GM23338 (cell line): ENCODE measurements at regions not wholly inside any gene's neighbourhood (a gene's known extent, or its start where the extent isn't known, plus 50 kb on each side); places are given as distances from the start of the nearest gene placed in this dataset.

Experiments
- ATAC-seq: fragments of 200-7000 bp; cut with Tn5 transposase; 3 replicates; pipeline ENCODE4 v1.9.1; 2020
- DNase-seq: peaks from one replicate; pipeline ENCODE4 v3.0.0-alpha.2; 2015; ENCODE audit warnings: low spot score
- H2AFZ ChIP-seq: fragments of 200-600 bp; sonication (generic); 2 replicates; pipeline ENCODE4 v1.8.0; 2016; ENCODE audit warnings: antibody characterized with exemption, mild to moderate bottlenecking, moderate library complexity
- H3F3A ChIP-seq: fragments of 200-600 bp; sonication (generic); replicated peaks from 2 replicates; pipeline ENCODE4 v1.8.0; 2017; ENCODE audit warnings: antibody characterized with exemption, mixed run types, low read depth
- H3K27ac ChIP-seq: fragments of 200-600 bp; sonication (generic); 2 replicates; pipeline ENCODE4 v1.6.1; 2016; ENCODE audit warnings: low read depth
- H3K27me3 ChIP-seq: fragments of 200-600 bp; sonication (generic); 2 replicates; pipeline ENCODE4 v1.8.0; 2016; ENCODE audit warnings: mild to moderate bottlenecking, mixed run types, moderate library complexity; ENCODE audit not compliant: insufficient read depth
- H3K36me3 ChIP-seq: fragments of 200-600 bp; sonication (generic); 2 replicates; pipeline ENCODE4 v1.8.0; 2016; ENCODE audit warnings: mild to moderate bottlenecking; ENCODE audit not compliant: insufficient read depth
- H3K4me1 ChIP-seq: fragments of 200-600 bp; sonication (generic); 2 replicates; pipeline ENCODE4 v1.8.0; 2016; ENCODE audit warnings: mild to moderate bottlenecking, moderate library complexity; ENCODE audit not compliant: insufficient read depth
- H3K4me2 ChIP-seq: fragments of 200-600 bp; sonication (generic); 2 replicates; pipeline ENCODE4 v1.7.1; 2017; ENCODE audit warnings: mixed run types
- H3K4me3 ChIP-seq: fragments of 200-600 bp; sonication (generic); 2 replicates; pipeline ENCODE4 v1.6.1; 2016; ENCODE audit warnings: mixed run types
- H3K79me2 ChIP-seq: fragments of 200-600 bp; sonication (generic); replicated peaks from 2 replicates; pipeline ENCODE4 v1.8.0; 2017; ENCODE audit warnings: mild to moderate bottlenecking; ENCODE audit not compliant: insufficient read depth
- H3K9me2 ChIP-seq: fragments of 200-600 bp; sonication (generic); 2 replicates; pipeline ENCODE4 v1.8.0; 2017; ENCODE audit not compliant: insufficient read depth
- H4K20me1 ChIP-seq: fragments of 200-600 bp; sonication (generic); replicated peaks from 2 replicates; pipeline ENCODE4 v1.8.0; 2017; ENCODE audit warnings: mild to moderate bottlenecking; ENCODE audit not compliant: insufficient read depth
- H3K27ac Mint-ChIP-seq: 2 replicates; pipeline ENCODE4 v1.8.0; 2020; ENCODE audit warnings: inconsistent platforms, mild to moderate bottlenecking, moderate library complexity, mixed read lengths
- H3K27me3 Mint-ChIP-seq: 3 replicates; pipeline ENCODE4 v1.8.0; 2022; ENCODE audit warnings: low read depth, mild to moderate bottlenecking, moderate library complexity, mixed read lengths, inconsistent platforms; ENCODE audit not compliant: insufficient read depth, poor library complexity
- H3K36me3 Mint-ChIP-seq: 3 replicates; pipeline ENCODE4 v1.8.0; 2021; ENCODE audit warnings: low read depth, mild to moderate bottlenecking, inconsistent platforms, moderate library complexity, mixed read lengths
- H3K4me1 Mint-ChIP-seq: 3 replicates; pipeline ENCODE4 v1.8.0; 2020; ENCODE audit warnings: mild to moderate bottlenecking, inconsistent platforms, mixed read lengths
- H3K4me3 Mint-ChIP-seq: 3 replicates; pipeline ENCODE4 v1.8.0; 2021; ENCODE audit warnings: moderate library complexity, mild to moderate bottlenecking, inconsistent platforms, mixed read lengths
- H3K9me3 Mint-ChIP-seq: 3 replicates; pipeline ENCODE4 v1.8.0; 2020; ENCODE audit warnings: moderate library complexity, mild to moderate bottlenecking, inconsistent platforms, mixed read lengths
- JUNB ChIP-seq: IDR thresholded peaks from one replicate; pipeline ENCODE4 v1.6.1; 2016; ENCODE audit warnings: antibody characterized with exemption; ENCODE audit not compliant: unreplicated experiment
- POLR2AphosphoS5 ChIP-seq: IDR thresholded peaks from 2 replicates; pipeline ENCODE4 v1.6.1; 2016; ENCODE audit warnings: antibody characterized with exemption, low read depth
- TF ChIP-seq, protein P1 (sequence below): fragments of 250-450 bp; sonication (Bioruptor Pico); IDR thresholded peaks from 2 replicates; pipeline ENCODE4 v1.5.0; 2020; ENCODE audit warnings: mild to moderate bottlenecking, moderate library complexity
- TF ChIP-seq, protein P2 (sequence below), 2 experiments: fragments of 200-600 bp in 1 of 2; sonication (generic) in 1 of 2; conservative IDR thresholded peaks; 2 replicates each; pipeline versions ENCODE4 v1.5.1 to v1.6.1; 2016 to 2017; ENCODE audit warnings: antibody characterized with exemption in 2 of 2, low read depth in 2 of 2, mild to moderate bottlenecking in 2 of 2, moderate library complexity in 1 of 2

DNA sequence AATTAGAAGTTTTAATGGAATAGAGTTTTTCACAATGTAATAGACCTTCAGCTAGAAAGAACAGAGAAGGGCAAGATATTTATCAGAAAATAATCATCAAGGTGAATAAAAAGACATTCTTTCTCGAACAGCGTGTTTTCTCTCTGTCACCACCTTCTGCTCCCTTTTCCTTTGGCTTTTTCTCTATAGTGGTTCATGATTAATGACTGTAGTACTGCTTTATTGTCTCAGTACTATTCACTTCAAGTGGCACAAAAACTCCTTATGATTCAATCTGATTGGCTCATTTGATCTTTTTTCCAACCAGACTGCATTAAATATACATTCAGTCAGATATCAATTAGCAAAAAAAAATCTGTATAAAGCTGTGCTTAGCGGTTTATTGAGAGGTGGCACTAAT lies 516.0 kb downstream of the OTOL1 start (continued):
- TF ChIP-seq, protein P1, sequence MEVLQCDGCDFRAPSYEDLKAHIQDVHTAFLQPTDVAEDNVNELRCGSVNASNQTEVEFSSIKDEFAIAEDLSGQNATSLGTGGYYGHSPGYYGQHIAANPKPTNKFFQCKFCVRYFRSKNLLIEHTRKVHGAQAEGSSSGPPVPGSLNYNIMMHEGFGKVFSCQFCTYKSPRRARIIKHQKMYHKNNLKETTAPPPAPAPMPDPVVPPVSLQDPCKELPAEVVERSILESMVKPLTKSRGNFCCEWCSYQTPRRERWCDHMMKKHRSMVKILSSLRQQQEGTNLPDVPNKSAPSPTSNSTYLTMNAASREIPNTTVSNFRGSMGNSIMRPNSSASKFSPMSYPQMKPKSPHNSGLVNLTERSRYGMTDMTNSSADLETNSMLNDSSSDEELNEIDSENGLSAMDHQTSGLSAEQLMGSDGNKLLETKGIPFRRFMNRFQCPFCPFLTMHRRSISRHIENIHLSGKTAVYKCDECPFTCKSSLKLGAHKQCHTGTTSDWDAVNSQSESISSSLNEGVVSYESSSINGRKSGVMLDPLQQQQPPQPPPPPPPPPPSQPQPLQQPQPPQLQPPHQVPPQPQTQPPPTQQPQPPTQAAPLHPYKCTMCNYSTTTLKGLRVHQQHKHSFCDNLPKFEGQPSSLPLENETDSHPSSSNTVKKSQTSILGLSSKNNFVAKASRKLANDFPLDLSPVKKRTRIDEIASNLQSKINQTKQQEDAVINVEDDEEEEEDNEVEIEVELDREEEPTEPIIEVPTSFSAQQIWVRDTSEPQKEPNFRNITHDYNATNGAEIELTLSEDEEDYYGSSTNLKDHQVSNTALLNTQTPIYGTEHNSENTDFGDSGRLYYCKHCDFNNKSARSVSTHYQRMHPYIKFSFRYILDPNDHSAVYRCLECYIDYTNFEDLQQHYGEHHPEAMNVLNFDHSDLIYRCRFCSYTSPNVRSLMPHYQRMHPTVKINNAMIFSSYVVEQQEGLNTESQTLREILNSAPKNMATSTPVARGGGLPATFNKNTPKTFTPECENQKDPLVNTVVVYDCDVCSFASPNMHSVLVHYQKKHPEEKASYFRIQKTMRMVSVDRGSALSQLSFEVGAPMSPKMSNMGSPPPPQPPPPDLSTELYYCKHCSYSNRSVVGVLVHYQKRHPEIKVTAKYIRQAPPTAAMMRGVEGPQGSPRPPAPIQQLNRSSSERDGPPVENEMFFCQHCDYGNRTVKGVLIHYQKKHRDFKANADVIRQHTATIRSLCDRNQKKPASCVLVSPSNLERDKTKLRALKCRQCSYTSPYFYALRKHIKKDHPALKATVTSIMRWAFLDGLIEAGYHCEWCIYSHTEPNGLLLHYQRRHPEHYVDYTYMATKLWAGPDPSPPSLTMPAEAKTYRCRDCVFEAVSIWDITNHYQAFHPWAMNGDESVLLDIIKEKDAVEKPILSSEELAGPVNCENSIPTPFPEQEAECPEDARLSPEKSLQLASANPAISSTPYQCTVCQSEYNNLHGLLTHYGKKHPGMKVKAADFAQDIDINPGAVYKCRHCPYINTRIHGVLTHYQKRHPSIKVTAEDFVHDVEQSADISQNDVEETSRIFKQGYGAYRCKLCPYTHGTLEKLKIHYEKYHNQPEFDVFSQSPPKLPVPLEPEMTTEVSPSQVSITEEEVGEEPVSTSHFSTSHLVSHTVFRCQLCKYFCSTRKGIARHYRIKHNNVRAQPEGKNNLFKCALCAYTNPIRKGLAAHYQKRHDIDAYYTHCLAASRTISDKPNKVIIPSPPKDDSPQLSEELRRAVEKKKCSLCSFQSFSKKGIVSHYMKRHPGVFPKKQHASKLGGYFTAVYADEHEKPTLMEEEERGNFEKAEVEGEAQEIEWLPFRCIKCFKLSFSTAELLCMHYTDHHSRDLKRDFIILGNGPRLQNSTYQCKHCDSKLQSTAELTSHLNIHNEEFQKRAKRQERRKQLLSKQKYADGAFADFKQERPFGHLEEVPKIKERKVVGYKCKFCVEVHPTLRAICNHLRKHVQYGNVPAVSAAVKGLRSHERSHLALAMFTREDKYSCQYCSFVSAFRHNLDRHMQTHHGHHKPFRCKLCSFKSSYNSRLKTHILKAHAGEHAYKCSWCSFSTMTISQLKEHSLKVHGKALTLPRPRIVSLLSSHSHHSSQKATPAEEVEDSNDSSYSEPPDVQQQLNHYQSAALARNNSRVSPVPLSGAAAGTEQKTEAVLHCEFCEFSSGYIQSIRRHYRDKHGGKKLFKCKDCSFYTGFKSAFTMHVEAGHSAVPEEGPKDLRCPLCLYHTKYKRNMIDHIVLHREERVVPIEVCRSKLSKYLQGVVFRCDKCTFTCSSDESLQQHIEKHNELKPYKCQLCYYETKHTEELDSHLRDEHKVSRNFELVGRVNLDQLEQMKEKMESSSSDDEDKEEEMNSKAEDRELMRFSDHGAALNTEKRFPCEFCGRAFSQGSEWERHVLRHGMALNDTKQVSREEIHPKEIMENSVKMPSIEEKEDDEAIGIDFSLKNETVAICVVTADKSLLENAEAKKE (CRISPR knock-in tag), result no peak
- TF ChIP-seq, protein P2, sequence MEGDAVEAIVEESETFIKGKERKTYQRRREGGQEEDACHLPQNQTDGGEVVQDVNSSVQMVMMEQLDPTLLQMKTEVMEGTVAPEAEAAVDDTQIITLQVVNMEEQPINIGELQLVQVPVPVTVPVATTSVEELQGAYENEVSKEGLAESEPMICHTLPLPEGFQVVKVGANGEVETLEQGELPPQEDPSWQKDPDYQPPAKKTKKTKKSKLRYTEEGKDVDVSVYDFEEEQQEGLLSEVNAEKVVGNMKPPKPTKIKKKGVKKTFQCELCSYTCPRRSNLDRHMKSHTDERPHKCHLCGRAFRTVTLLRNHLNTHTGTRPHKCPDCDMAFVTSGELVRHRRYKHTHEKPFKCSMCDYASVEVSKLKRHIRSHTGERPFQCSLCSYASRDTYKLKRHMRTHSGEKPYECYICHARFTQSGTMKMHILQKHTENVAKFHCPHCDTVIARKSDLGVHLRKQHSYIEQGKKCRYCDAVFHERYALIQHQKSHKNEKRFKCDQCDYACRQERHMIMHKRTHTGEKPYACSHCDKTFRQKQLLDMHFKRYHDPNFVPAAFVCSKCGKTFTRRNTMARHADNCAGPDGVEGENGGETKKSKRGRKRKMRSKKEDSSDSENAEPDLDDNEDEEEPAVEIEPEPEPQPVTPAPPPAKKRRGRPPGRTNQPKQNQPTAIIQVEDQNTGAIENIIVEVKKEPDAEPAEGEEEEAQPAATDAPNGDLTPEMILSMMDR (conservative IDR thresholded peaks at IDR 0.05; ENCODE audit: low read depth in 2 of 2), result no peak
- TF ChIP-seq JUNB, result no peak

DNA sequence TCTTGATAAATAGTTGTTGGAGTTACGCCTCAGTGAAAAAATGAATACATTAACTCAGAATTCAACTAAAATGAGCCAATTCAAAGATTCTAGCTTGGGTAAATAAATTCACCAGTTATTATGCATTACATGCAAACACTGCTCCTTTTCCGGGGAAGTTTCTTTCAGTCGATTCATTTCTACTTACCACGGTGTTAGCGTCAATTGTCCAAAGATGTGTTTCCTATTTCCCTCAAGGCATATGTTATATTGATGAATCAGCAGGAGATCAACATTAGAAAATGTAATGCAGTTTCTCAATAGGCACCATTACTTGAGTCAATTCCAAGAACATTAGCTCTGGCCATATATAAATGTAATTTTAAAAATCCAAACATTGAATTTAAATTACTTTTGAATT lies 517.7 kb downstream of the OTOL1 start:
- Mint-ChIP-seq H3K4me1 (peaks cover 2% of the 10 kb centered on the region; the same call in 2 of the 3 replicates), H3K36me3 (no peaks in the 10 kb centered on the region), H3K4me3 (no peak overlapping the region), H3K9me3 (no peaks in the 10 kb centered on the region), H3K27ac (no peak overlapping the region), H3K27me3 (no peaks in the 10 kb centered on the region)
- ATAC-seq (no peak), DNase-seq (no peak)
- H4K20me1 ChIP-seq, result no peaks in the 10 kb centered on the region
- no peaks in the 10 kb centered on the region for H3K4me1 ChIP-seq
- H3K4me3 ChIP-seq, result no peak overlapping the region
- H3K4me2 ChIP-seq, result no peak overlapping the region
- H3F3A ChIP-seq, result no peaks in the 10 kb centered on the region
- no peaks in the 10 kb centered on the region for H3K9me2 ChIP-seq
- H2AFZ ChIP-seq, result no peak overlapping the region
- H3K79me2 ChIP-seq, result no peaks in the 10 kb centered on the region
- H3K27me3 ChIP-seq, result no peaks in the 10 kb centered on the region
- H3K27ac ChIP-seq, result no peak overlapping the region
- H3K36me3 ChIP-seq, result no peaks in the 10 kb centered on the region
- no peak for TF ChIP-seq POLR2AphosphoS5
